ENCODE measurements at regions not wholly inside any gene's neighbourhood (a gene's known extent, or its start where the extent isn't known, plus 50 kb on each side); places are given as distances from the start of the nearest gene placed in this dataset.

- Mint-ChIP-seq H3K27me3 (ENCODE audit: low read depth) (peaks cover 5% of the 10 kb centered on the region), H3K4me1 (ENCODE audit: low read depth) (no peaks in the 10 kb centered on the region), H3K9me3 (no peaks in the 10 kb centered on the region), H3K4me3 (no peak overlapping the region), H3K36me3 (ENCODE audit: insufficient read depth in 2 of 2) (peaks cover 0 to 3% of the 10 kb centered on the region in 2 donors), H3K27ac (no peak overlapping the region)
- DNase-seq: no peak
- no peak for ATAC-seq (replicated peaks in 1 of 2)
Observed at GRCh38 chr2:200013906-200014305, 58.5 kb downstream of the MAIP1 start.

GRCh38 chr2:200021449-200022114 lies 66.2 kb downstream of the MAIP1 start:
- Mint-ChIP-seq H3K4me1 (ENCODE audit: low read depth) (no peaks in the 10 kb centered on the region), H3K27ac (no peak overlapping the region), H3K4me3 (no peak overlapping the region), H3K27me3 (ENCODE audit: low read depth) (peaks cover 5% of the 10 kb centered on the region), H3K9me3 (no peaks in the 10 kb centered on the region), H3K36me3 (ENCODE audit: insufficient read depth in 2 of 2) (peaks cover 0 to 2% of the 10 kb centered on the region in 2 donors)
- DNase-seq (no peak), ATAC-seq (replicated peaks in 1 of 2) (no peak)

GRCh38 chr2:200022511-200022910 lies 67.1 kb downstream of the MAIP1 start:
- ATAC-seq (replicated peaks in 1 of 2): no peak
- Mint-ChIP-seq H3K9me3 (no peaks in the 10 kb centered on the region), H3K27me3 (ENCODE audit: low read depth) (peaks cover 5% of the 10 kb centered on the region)

GRCh38 chr2:200023570-200023969 lies 68.2 kb downstream of the MAIP1 start:
- H3K4me1 Mint-ChIP-seq (ENCODE audit: low read depth): no peaks in the 10 kb centered on the region
- ATAC-seq (replicated peaks in 1 of 2) (no peak), DNase-seq (no peak)
- no peaks in the 10 kb centered on the region for H3K36me3 Mint-ChIP-seq (ENCODE audit: insufficient read depth in 2 of 2)
- no peak overlapping the region for H3K27ac Mint-ChIP-seq
- no peaks in the 10 kb centered on the region for H3K9me3 Mint-ChIP-seq
- no peak overlapping the region for H3K4me3 Mint-ChIP-seq
- H3K27me3 Mint-ChIP-seq (ENCODE audit: low read depth): no peaks in the 10 kb centered on the region

More at GRCh38 chr2:200022511-200022910, 67.1 kb downstream of the MAIP1 start:
- Mint-ChIP-seq H3K4me3 (no peak overlapping the region), H3K4me1 (ENCODE audit: low read depth) (no peaks in the 10 kb centered on the region), H3K27ac (no peak overlapping the region), H3K36me3 (ENCODE audit: insufficient read depth in 2 of 2) (no peaks in the 10 kb centered on the region)
- no peak for DNase-seq

GRCh38 chr2:200025717-200026116 lies 70.3 kb downstream of the MAIP1 start:
- H3K4me3 Mint-ChIP-seq: no peak overlapping the region
- H3K4me1 Mint-ChIP-seq (ENCODE audit: low read depth): no peaks in the 10 kb centered on the region
- H3K36me3 Mint-ChIP-seq (ENCODE audit: insufficient read depth in 2 of 2): no peaks in the 10 kb centered on the region

GRCh38 chr2:200026332-200027230 lies 71.2 kb downstream of the MAIP1 start:
- no peaks in the 10 kb centered on the region for H3K27me3 Mint-ChIP-seq (ENCODE audit: low read depth)
- no peak overlapping the region for H3K27ac Mint-ChIP-seq
- H3K36me3 Mint-ChIP-seq (ENCODE audit: insufficient read depth in 2 of 2): no peaks in the 10 kb centered on the region
- DNase-seq: no peak
- H3K9me3 Mint-ChIP-seq: no peaks in the 10 kb centered on the region
- no peak overlapping the region for H3K4me3 Mint-ChIP-seq
- H3K4me1 Mint-ChIP-seq (ENCODE audit: low read depth): no peaks in the 10 kb centered on the region
- no peak for ATAC-seq (replicated peaks in 1 of 2)

More at GRCh38 chr2:200025717-200026116, 70.3 kb downstream of the MAIP1 start:
- Mint-ChIP-seq H3K27me3 (ENCODE audit: low read depth) (no peaks in the 10 kb centered on the region), H3K27ac (no peak overlapping the region), H3K9me3 (no peaks in the 10 kb centered on the region)
- ATAC-seq (replicated peaks in 1 of 2): no peak
- no peak for DNase-seq

- H3K27me3 Mint-ChIP-seq (ENCODE audit: low read depth): no peaks in the 10 kb centered on the region
- ATAC-seq (replicated peaks in 1 of 2) (no peak), DNase-seq (no peak)
- no peaks in the 10 kb centered on the region for H3K4me1 Mint-ChIP-seq (ENCODE audit: low read depth)
- no peaks in the 10 kb centered on the region for H3K36me3 Mint-ChIP-seq (ENCODE audit: insufficient read depth in 2 of 2)
- H3K27ac Mint-ChIP-seq: no peak overlapping the region
- H3K4me3 Mint-ChIP-seq: no peak overlapping the region
- H3K9me3 Mint-ChIP-seq: no peaks in the 10 kb centered on the region
Observed at GRCh38 chr2:200028998-200029397, 73.6 kb downstream of the MAIP1 start.

- ATAC-seq (replicated peaks in 1 of 2): no peak
- Mint-ChIP-seq H3K27me3 (ENCODE audit: low read depth) (no peaks in the 10 kb centered on the region), H3K27ac (no peak overlapping the region), H3K36me3 (ENCODE audit: insufficient read depth in 2 of 2) (no peaks in the 10 kb centered on the region), H3K4me1 (ENCODE audit: low read depth) (no peaks in the 10 kb centered on the region), H3K4me3 (no peak overlapping the region), H3K9me3 (no peaks in the 10 kb centered on the region)
- DNase-seq: no peak
Observed at GRCh38 chr2:200032895-200033294, 77.5 kb downstream of the MAIP1 start.

GRCh38 chr2:200033929-200034328 lies 78.5 kb downstream of the MAIP1 start:
- ATAC-seq (replicated peaks in 1 of 2) (no peak), DNase-seq (no peak)
- Mint-ChIP-seq H3K36me3 (ENCODE audit: insufficient read depth in 2 of 2) (no peaks in the 10 kb centered on the region), H3K4me3 (no peak overlapping the region), H3K9me3 (no peaks in the 10 kb centered on the region), H3K27me3 (ENCODE audit: low read depth) (no peaks in the 10 kb centered on the region), H3K4me1 (ENCODE audit: low read depth) (no peaks in the 10 kb centered on the region), H3K27ac (no peak overlapping the region)

GRCh38 chr2:200034816-200035215 lies 79.4 kb downstream of the MAIP1 start:
- H3K4me1 Mint-ChIP-seq (ENCODE audit: low read depth): no peaks in the 10 kb centered on the region
- H3K27ac Mint-ChIP-seq: no peak overlapping the region
- H3K4me3 Mint-ChIP-seq: no peak overlapping the region
- DNase-seq: no peak
- ATAC-seq (replicated peaks in 1 of 2): no peak
- H3K27me3 Mint-ChIP-seq (ENCODE audit: low read depth): no peaks in the 10 kb centered on the region
- H3K9me3 Mint-ChIP-seq: no peaks in the 10 kb centered on the region
- H3K36me3 Mint-ChIP-seq (ENCODE audit: insufficient read depth in 2 of 2): no peaks in the 10 kb centered on the region

GRCh38 chr2:200039724-200040650 lies 84.6 kb downstream of the MAIP1 start:
- Mint-ChIP-seq H3K36me3 (ENCODE audit: insufficient read depth in 2 of 2) (peaks cover 0 to 2% of the 10 kb centered on the region in 2 donors), H3K27ac (no peak overlapping the region), H3K27me3 (ENCODE audit: low read depth) (peaks cover 12% of the 10 kb centered on the region), H3K9me3 (peaks cover 2% of the 10 kb centered on the region in 2 donors), H3K4me3 (no peak overlapping the region), H3K4me1 (ENCODE audit: low read depth) (no peaks in the 10 kb centered on the region)
- DNase-seq: no peak
- no peak for ATAC-seq (replicated peaks in 1 of 2)

GRCh38 chr2:200040831-200041230 lies 85.4 kb downstream of the MAIP1 start:
- Mint-ChIP-seq H3K4me3 (no peak overlapping the region), H3K36me3 (ENCODE audit: insufficient read depth in 2 of 2) (peaks cover 0 to 2% of the 10 kb centered on the region in 2 donors), H3K4me1 (ENCODE audit: low read depth) (no peaks in the 10 kb centered on the region), H3K27me3 (ENCODE audit: low read depth) (peaks cover 12% of the 10 kb centered on the region), H3K9me3 (peaks cover 2 to 5% of the 10 kb centered on the region in 2 donors), H3K27ac (no peak overlapping the region)
- DNase-seq (no peak), ATAC-seq (replicated peaks in 1 of 2) (no peak)

- Mint-ChIP-seq H3K4me1 (ENCODE audit: low read depth) (no peaks in the 10 kb centered on the region), H3K4me3 (no peak overlapping the region), H3K27ac (no peak overlapping the region), H3K36me3 (ENCODE audit: insufficient read depth in 2 of 2) (peaks cover 0 to 2% of the 10 kb centered on the region in 2 donors), H3K27me3 (ENCODE audit: low read depth) (peaks cover 12% of the 10 kb centered on the region), H3K9me3 (peaks cover 2 to 9% of the 10 kb centered on the region in 2 donors)
- no peak for ATAC-seq (replicated peaks in 1 of 2)
- DNase-seq: no peak
Observed at GRCh38 chr2:200041639-200042038, 86.3 kb downstream of the MAIP1 start.

All from activated T-cell treated with anti-CD3 and anti-CD28 coated beads, Interleukin-2, amount 50 U/mL, for 72 hours (primary cell).